Esophagus muscularis mucosa (tissue), 4 donors: ENCODE measurements at regions not wholly inside any gene's neighbourhood (a gene's known extent, or its start where the extent isn't known, plus 50 kb on each side); places are given as distances from the start of the nearest gene placed in this dataset.

Source experiments
- DNase-seq: peaks from one replicate; pipeline ENCODE4 v3.0.0-alpha.2; 2017; ENCODE audit errors: extremely low spot score
- H3K27ac ChIP-seq, 4 donors: fragments of 200-600 bp; sonication (generic); replicated peaks in 1 of 4; 1 replicate in 3 of 4; 2 replicates in 1 of 4; pipeline ENCODE4 v1.5.1; 2016 to 2019; ENCODE audit warnings: mild to moderate bottlenecking in 1 of 4
- H3K27me3 ChIP-seq, 4 donors: fragments of 200-600 bp; sonication (generic); one replicate each; pipeline versions ENCODE4 v1.5.1 to v1.6.0; 2016 to 2019
- H3K36me3 ChIP-seq, 4 donors: fragments of 200-600 bp; sonication (generic); one replicate each; pipeline ENCODE4 v1.5.1; 2016 to 2019
- H3K4me1 ChIP-seq, 4 donors: fragments of 200-600 bp; sonication (generic); one replicate each; pipeline ENCODE4 v1.5.1; 2016 to 2019
- H3K4me3 ChIP-seq, 4 donors: fragments of 200-600 bp; sonication (generic); 1 replicate in 2 of 4; 2 replicates in 2 of 4; pipeline ENCODE4 v1.5.1; 2016 to 2019; ENCODE audit warnings: mild to moderate bottlenecking in 4 of 4, moderate library complexity in 1 of 4
- H3K9me3 ChIP-seq, 4 donors: fragments of 200-600 bp; sonication (generic); 1 replicate in 3 of 4; 2 replicates in 1 of 4; pipeline ENCODE4 v1.5.1; 2016 to 2019
- EP300 ChIP-seq: sonication (generic); formaldehyde crosslinking; IDR thresholded peaks from one replicate; pipeline ENCODE4 v1.6.1; 2017; ENCODE audit warnings: antibody characterized with exemption
- POLR2A ChIP-seq: fragments of 450-650 bp; IDR thresholded peaks from one replicate; pipeline ENCODE4 v1.6.1; 2017; ENCODE audit warnings: antibody characterized with exemption, moderate library complexity, mild to moderate bottlenecking, low read depth
- POLR2AphosphoS5 ChIP-seq, 2 donors: sonication (generic); formaldehyde crosslinking; IDR thresholded peaks; one replicate each; pipeline ENCODE4 v1.6.1; 2017; ENCODE audit warnings: antibody characterized with exemption in 2 of 2
- WGBS: methylation state at CpG from one replicate; pipeline ENCODE4 v1.1.5; 2018; 5-methylcytosine and 5-hydroxymethylcytosine counted together
- intact Hi-C: fragments of 100-400 bp; cut with DNase I; formaldehyde crosslinking; loops from one replicate; pipeline ENCODE4 v1.15.1; 2023
- small RNA-seq, 3 donors: library from RNA; depleted of rRNA; stranded (forward); fragments of <200 nt; gene quantifications; one replicate each; pipeline ENCODE3, GENCODE V24; 2016
- TF ChIP-seq, protein P1 (sequence below), 3 experiments: fragments of 200-600 bp in 2 of 3; fragments of 450-650 bp in 1 of 3; sonication (generic) in 2 of 3; IDR thresholded peaks; one replicate each; pipeline ENCODE4 v1.5.1; 2017 to 2019; ENCODE audit warnings: antibody characterized with exemption in 3 of 3, mild to moderate bottlenecking in 2 of 3, moderate library complexity in 1 of 3

DNA sequence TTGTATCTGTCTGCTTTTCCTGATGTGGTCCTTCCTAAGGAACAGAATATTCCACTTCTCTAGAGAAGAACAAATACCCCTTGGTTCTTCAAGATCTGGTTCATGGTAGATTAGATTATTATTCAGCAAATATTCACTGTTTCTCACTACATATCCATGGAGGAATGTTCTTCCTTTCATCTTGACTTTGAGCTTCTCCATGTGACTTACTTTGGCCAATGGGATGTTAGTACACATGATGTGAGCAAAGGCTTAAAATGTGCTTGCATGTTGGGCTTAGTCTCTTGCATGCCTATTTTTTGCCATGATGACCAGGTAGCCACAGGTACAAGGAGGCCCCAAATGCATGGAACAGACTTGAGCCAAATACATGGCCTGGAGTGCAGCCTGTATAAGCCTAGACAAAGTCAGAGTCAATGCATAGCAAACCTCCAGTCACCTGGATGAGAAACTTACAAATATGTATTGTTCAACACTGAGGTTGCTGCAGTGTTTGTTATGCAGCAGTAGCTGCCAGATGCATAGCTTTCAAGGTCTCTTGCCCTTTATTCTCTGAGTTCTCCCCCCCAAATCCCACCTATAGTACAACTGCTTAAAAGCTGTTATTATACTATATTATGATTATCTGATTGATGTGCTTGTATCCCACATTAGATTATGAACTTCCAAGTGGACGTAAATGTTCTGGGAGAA, 50.0 kb upstream of the CHD6 start:
- Histone ChIP-seq H3K4me3 (no peak overlapping the region), H3K4me1 (no peaks in the 10 kb centered on the region), H3K27ac (no peak overlapping the region), H3K9me3 (peaks cover 0 to 4% (median 0%) of the 10 kb centered on the region in 4 donors), H3K36me3 (no peaks in the 10 kb centered on the region), H3K27me3 (peaks cover 0 to 24% (median 0%) of the 10 kb centered on the region in 4 donors)
- intact Hi-C loops: no loop called here
- TF ChIP-seq EP300 (no peak), POLR2AphosphoS5 (IDR thresholded peaks at IDR 0.05) (no peak), POLR2A (no peak)
- TF ChIP-seq, protein P1, sequence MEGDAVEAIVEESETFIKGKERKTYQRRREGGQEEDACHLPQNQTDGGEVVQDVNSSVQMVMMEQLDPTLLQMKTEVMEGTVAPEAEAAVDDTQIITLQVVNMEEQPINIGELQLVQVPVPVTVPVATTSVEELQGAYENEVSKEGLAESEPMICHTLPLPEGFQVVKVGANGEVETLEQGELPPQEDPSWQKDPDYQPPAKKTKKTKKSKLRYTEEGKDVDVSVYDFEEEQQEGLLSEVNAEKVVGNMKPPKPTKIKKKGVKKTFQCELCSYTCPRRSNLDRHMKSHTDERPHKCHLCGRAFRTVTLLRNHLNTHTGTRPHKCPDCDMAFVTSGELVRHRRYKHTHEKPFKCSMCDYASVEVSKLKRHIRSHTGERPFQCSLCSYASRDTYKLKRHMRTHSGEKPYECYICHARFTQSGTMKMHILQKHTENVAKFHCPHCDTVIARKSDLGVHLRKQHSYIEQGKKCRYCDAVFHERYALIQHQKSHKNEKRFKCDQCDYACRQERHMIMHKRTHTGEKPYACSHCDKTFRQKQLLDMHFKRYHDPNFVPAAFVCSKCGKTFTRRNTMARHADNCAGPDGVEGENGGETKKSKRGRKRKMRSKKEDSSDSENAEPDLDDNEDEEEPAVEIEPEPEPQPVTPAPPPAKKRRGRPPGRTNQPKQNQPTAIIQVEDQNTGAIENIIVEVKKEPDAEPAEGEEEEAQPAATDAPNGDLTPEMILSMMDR (IDR thresholded peaks at IDR 0.05): no peak
- DNase-seq: no peak
- 90% methylated on average over 1 of the region's 1 CpG for WGBS

Small RNA genes lying in the stretch of these regions (small RNA-seq; reads per million reads assigned to genes)
- gene RF00568 (0 reads per million in 3 donors), gene RNU6-1018P (0 reads per million in 3 donors)
